ENCODE measurements at regions not wholly inside any gene's neighbourhood (a gene's known extent, or its start where the extent isn't known, plus 50 kb on each side); places are given as distances from the start of the nearest gene placed in this dataset.
A peak's percentile ranks its signal among the peaks of the same experiment; 100 is the strongest.
"Not testable (repeated sequence)": the region's sequence is repeated elsewhere in the genome, so short reads cannot be mapped to it uniquely, and the experiment has no call there.

DNA sequence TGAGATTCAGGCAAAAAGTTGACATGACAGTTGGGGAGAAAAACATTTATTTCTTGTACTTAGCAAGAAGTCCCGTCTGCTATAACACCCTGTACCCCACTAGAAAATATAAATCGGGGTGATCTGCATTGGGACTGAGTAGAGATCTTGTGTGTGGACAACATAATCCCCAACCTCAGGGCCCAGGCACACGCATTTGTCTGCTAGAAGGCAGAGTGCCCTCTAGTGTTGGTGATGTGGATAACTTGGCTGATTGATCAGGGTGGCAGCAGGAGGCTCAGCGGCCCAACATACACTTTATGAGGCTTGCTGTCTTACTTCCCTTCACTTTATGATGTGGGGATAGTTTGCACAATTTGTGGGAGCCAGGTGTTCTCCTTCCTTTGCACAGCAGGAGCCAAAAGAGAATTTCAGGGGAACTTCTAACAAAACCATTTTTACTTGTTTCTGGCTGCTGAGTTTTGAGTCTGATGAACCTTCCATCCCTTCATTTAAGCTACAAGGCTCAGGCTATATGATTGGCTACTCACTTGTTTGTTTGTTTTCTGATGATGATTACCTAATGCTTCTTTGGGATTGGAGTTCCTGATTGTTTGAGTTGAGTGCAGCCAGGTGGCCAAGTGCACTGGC is 263.2 kb downstream of the DMAC1 start:
- peak in 1 of 2 donors; percentile 22 for DNase-seq

DNA sequence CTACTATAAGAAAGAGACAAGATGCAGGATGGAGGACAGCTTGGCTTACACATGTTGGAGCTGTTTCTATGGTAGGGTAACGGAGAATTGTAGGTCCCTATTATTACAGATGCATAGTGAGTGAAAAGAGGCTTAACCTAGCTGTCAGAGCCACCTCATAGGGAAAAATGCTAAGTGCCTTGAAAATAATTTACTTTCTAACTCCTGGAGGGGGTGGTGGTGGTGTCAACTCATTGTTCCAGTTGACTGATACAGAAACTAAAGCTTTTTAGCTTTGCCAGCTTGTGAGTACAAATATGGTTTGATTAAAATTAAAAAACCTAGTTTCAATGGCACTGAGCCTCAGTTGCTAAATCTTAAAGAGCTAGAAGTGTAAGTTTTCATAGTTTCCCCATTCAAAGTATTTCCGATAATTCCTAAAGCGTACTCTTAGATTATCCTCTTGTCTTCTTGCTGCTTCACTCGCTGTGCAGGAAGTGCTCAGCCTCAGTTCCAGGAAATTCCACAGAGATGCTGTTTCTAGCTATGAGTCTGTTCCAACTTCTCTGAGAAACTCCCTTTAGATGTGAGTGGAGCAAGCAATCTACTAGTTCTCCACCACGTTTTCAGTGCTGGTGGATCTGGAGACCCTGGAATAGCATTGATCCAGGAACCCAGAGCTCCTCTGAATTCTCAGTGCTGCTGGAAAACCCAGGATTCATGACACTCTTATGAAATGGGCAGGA is 265.2 kb downstream of the DMAC1 start:
- DNase-seq = no peak

DNA sequence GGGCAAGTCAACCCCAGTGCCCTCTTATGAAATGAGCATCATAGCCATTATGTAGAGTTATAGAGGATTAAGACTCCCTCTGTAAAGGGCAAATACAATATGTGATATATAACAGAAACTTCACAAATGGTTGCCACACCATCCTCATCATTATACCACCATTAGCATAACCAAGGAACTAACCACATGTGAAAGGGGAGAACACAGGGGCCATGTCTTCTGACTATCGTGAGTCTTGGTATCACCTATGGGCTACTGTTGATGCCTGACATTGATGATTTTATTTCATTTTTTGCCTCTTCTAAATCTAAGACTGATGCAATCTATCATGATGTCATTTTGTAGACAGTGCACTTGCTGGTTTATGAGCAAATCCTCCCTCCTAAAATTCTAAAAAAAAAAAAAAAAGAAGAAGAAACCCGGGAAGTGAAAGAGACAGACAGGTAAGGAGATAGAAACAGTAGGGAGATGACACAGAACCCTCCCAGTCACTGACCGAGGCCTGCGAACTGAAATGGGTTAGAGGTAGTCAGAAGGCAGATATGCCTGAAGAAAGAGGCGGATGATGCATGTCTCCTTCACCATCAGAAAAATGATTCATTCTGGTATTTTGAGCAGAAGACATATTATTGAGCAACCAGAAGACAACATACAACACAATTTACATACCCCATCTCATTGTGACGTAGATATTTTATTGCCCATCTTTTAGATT is 266.0 kb downstream of the DMAC1 start:
- no peak for DNase-seq

DNA sequence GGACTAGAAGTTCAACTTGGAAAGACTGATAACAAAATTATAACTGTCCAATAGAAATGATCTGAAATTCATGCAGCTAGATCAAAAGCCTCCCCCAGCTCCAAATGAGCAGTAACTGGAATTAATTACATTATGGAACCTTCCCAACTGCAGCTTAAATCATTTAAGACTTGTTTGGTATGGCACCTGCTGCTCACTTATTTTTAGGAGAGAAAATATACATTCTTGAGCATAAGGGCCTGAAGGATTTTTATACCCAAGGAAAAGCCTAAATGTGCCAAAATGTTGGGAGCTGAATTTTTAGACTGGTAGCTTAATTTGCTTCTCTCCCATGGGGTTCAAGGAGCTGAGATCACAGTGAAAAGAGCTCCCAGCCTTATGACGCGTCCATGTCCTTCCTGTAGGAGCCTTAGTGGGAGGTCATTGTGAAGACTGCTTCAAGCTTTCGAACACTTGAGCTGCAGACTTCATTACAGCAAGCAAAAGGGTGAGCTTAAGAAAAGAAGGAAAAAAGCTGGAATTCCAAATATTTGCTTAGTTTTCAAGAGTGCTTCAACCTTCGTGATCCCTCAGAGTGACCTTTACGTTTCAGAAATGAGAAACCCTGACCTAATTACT is 276.0 kb downstream of the DMAC1 start:
- no peak for DNase-seq

DNA sequence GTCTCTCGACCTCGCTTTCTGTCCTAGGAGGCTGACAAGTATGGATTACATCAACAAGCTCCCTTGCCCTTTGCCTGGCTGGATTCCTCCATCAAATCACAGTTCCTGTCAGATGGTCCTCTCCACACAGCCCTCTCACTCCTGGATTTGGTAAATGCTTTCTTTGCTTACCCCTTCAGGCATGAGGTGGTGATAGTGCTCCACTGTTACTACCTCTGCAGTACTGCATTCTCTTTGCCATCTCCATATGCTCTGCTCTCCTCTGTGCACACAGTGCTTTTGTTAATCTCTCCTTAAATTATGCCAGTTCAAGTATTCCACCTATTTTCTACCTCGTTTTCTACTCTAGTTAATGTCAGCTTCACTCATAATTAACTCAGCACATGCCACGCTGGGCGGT is 279.2 kb downstream of the DMAC1 start:
- no peak for DNase-seq

DNA sequence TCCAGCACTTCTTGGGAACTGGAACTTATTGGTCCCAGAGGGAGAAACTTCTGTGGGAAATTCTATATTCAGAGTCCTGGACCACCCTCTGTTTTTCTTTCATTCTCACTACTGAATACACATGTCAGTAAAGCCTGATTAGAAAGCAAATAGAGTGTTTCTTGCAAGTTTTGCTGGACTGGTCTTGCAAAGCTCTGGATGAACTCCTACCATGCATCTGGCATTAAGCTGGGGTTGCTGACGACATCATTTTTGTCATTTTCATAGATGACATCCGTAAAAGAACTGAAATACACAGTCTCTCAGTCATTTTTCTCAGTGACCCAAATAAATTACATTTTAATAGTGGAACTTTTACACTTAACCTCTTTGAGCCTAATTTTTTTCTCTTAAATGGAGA is 283.2 kb downstream of the DMAC1 start:
- DNase-seq = no peak

DNA sequence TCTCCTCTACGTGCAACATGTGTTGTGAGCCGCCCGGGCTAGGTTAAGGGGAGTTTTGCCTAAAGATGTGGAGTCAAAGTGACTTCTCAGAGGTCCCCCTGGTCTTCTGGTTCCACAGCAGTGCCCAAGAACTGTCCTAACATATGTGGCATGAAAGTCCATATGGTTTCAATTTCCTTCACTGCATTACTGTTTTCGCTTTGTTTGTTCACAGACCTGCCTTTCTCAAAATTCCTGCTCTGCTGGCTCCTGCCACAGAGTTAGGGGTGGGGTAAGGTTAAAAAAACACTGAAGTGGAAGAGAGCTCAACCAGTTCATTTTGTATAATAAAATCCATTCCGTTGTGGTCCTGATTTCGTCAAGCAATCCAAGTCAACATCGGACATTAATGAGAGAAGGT is 289.4 kb downstream of the DMAC1 start:
- DNase-seq = no peak

DNA sequence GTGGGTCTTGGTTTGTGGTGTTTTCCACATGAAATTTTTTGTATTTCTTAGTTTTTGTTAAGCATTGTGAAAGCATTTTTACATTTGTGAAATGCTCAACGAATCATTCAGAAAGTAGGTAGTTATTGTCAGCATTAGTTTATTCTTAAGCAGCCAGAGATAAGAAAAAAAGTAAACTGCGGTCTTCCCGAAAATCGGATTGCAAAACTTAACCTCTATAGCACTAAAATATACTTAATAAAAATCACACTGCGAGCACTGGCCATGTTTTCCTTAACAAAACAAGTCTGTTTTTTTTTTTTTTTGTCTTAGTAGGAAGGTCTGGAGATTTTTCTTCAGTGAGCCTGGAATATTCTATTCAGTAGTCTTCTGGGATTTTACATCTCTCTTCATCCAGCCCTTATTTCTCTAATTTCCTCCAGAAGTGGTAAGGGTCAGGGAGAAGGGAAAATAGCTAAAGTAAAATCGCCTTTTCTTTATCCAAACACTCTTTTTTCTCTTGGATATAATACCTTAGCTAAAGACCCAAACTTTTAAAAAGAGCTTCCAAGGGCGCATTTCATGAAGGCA is 289.9 kb downstream of the DMAC1 start:
- DNase-seq = no peak

DNA sequence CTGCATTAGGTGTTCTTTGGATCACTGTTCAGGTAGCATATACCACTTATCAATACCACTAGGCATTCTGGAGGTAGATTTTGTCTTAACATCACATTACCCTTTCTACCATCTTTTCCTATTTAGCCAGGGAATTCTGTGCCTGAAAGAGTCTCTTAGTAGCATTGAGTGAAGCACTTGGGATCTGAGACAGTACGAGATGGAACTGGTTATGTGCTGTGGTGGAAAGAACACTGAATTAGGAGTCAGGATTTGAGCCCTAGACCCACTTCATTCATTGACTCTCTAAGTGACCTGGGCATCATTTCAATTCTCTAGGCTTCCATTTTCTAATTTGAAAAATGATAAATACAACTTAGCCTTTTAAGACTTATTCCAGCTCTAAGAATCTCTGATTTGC is 291.1 kb downstream of the DMAC1 start:
- DNase-seq = no peak

DNA sequence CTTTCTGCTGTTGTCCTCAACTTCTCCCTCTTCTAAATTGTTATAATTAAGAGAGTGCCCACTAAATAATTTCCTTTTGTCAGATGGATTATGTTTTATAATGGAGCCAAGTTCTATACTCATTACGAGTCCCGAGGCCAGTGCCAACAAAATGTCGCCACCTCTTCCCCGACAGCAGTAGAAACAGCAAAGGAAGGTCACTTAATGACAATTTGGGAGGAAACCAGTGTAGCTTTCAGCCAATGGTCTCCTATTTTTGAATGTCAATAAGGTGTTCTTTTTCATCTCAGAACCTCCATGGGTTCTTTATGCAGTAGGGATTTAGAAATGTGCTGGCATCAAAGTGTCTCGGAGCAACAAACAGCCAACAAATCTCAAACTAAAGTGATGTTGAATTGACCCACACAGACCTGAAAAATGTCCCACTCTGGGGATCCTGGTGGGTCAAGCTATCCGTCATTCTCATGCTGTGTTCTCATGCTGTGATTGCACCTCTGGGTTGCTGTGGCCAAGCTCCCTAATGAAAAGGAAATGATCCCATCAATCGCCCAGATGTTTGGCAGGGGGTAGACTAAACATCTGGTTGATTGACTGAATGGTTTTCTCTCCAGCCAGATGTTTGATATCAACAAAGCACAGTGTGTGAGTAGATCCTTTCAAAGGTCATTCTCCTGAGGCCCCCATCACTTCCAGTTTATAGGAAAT is 291.9 kb downstream of the DMAC1 start:
- DNase-seq = no peak

DNA sequence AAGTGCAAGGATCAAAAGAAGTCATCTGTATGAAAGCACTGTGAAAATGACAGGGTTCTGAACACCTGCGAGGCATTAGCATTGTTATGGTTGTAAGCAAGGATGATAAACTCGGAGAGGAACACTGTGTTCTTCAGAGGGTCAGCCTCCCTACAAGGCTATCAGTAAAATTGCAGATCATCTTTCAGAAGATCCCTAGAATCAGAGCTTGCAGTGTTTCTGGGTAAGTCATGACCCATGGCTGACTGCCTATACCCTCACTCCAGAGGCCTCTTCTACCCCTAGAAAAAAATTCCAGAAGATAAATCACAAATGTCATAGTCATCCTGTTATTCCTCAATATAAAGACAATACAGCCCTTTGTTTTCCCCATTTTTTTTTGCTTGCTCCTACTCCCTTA is 292.6 kb downstream of the DMAC1 start:
- DNase-seq = no peak

DNA sequence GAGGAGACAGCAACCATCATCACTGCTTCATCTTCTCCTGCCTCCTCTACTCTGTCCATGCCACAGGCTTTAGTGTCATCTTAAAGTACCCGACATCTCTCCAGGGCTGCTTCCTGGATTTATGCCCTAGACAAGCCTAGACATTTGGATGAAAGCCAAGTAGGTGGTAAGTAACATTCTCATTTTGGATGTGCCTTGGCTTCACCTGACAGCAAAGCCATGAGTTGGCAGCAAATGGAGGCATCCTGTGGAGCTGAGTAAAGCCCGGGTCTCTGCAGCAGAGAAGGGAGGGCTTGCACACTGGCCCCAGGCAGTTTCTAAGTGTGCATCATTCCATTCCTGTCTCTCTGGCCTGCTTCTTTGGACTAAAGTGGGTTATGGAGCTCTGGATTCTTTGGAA is 299.1 kb downstream of the DMAC1 start:
- DNase-seq = no peak

DNA sequence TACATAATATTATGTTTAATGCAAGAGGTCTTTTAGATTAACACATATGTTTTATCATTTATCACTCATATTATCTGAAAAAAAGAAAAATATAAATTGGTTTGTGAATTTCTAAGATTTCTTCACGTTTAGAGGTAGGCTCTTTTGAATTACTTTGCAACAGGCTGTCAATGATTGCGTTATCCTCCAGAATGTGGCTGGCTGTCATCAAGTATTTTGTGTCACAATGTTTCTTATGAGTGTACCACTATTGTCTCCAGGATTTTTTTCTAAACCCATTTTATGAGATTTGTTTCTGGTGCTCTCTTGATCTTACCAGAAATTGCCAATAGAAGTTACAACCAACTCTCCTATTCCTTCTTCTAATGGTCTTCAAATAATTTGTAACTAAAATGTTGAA is 307.9 kb downstream of the DMAC1 start:
- no peak for DNase-seq

DNA sequence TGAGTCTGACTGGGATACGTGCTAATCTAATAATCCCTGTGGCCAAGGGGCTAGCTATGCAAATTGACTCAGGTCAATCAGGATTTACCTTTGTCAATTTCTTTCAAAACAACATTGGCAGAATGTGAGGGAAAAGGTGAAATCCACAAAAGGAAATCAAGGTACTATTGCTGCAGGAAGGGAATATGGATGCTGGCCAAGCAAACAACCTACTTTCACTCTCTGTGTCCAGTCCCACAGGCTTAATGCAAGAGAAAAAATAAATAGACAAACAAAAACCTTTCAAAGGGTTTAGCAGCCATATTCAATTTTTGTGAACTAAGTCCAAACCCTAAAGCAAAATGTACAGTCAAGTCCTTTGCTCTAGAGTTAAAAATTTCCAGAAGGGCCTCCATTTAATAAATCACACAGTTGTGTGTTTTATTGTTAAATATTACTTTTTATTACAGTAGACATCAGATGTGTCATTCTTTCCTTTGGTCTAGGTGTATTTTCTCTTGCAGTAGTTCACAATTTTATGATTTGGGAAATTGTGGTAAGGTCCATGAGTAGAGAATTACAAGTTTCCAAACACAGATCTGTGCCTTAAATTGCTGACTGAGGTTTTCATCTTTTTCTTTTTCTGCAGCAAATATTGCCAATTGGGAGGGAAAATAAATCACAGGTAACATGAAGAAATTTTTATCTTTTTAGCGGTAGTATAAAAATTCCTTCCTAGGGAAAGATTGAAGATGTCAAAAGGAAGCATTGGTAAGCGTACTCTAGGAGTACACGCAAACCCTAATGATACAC is 309.1 kb downstream of the DMAC1 start:
- no peak for DNase-seq

DNA sequence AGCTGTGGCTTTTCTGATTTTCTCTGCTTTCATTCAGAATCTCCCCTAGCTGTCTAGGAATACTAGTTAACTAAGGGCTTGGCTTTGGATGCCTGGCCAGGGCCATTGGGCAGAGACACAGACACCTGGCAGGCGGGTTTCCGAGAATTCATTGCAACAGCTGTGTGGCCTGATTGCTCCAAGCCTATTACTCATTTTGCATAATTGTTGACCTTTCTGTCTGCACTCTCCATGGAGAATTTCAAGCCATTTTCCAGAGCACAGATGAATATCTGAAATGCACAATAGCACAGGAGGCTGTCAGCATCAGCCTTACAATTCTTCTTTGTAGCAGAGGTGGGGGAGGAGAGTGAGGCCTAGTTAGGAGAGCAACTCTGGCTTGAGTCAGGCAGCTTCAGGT is 310.5 kb downstream of the DMAC1 start:
- DNase-seq = no peak

DNA sequence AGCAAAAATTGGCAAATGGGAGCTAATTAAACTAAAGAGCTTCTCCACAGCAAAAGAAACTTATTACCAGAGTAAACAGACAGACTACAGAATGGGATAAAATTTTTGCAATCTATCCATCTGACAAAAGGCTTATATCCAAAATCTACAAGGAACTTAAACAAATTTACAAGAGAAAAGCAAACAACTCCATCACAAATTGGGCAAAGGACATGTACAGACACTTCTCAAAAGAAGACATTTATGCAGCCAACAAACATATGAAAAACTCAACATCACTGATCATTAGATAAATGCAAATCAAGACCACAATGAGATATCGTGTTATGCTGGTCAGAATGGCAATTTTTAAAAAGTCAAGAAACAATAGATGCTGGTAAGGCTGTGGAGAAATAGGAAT is 315.6 kb downstream of the DMAC1 start:
- DNase-seq = not testable (repeated sequence)

DNA sequence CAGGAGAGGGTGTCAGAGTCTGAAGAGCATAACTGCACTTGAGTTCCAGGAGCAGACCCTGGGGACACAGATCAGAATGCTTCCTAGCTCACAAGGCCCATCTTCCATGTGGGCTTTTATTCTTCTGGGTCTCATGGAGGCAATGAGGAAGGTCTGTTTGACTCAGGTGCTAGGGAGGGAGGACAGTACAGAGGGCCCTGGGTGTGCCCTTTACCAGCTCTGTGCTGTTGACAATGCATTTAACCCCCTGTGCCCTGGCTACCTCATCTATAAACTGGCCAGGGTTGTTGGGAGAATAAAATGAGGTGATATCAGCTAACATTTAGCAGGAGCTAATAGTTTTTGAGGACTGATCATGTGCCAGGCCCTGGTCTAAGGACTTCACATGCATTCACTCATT is 318.0 kb downstream of the DMAC1 start:
- no peak for DNase-seq

DNA sequence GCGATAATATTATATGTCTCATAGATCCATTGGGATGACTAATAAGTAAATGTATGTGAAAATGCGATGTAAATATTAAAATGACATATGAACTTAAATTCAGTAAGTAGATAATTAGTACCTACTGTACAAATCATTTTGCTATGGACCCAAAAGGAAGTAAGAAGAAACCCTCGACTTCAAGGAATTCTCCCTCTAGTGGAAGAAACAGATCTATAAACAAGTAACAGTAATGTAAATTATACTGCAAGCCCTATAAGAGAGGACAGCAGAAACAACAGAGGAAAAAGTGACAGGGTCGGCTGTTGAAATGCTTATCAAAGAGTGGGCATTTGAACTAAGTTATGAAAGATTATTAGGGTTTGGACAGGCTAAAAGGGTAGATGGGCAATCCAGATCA is 320.3 kb downstream of the DMAC1 start:
- no peak for DNase-seq

DNA sequence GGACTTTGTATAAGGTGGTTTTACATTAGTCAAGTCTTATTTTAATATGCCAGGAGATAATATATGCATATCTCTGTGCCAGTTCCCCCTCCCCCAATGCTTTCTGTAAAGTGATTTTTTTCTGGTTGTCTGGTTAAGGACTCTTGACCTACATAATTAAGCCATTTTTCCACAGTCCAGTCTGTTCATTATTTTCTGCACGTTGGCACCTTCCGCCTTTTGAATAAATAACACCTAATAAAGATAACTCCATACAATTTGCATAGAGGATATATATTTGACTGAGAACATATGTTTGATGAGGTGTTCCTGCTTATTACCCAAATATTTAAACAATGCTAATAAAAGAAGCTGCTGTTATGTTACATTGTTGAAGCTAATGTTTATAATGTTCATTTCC is 320.9 kb downstream of the DMAC1 start:
- no peak for DNase-seq

DNA sequence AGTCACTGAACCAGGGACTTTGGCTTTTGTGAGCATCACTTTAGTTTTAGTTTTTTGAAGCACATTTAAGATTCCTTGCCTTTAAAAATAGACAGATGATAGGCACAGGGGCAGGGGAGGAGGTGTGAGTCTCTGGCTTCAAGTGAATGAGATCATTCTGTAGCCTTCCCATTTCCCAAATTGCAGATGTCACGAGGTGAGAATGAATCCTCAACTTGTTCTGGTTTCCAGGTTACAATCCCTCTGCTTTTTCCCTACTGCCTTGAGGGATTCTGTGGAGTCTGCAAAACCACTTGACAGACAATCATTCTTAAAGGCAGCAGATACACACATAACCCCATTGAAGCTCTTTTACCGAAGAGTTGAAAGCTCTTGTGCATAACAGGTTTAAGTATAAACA is 332.4 kb downstream of the DMAC1 start:
- no peak for DNase-seq

DNA sequence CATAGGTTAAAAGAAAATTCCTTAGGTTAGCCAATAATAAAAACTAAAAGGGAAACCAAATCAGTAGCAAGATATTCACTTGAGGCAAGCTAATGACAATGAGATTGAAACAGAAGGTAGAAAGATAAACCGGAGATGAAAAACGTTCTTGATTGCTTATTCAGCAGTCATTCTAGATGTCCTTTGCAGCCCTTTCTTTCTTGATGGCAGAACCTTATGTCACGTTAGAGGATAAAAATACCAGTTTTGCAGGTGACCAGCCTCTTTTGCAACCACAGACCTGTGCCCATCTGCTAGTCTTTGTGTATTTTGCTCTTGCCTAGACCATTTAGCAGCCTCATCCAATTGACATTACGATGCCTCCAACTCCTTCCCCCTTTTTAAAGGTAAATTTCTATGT is 337.8 kb downstream of the DMAC1 start:
- no peak for DNase-seq

Data from bone marrow (tissue), 2 donors.